SKM-1 (cell line): ENCODE measurements at regions not wholly inside any gene's neighbourhood (a gene's known extent, or its start where the extent isn't known, plus 50 kb on each side); places are given as distances from the start of the nearest gene placed in this dataset.
"Not testable (repeated sequence)": the region's sequence is repeated elsewhere in the genome, so short reads cannot be mapped to it uniquely, and the experiment has no call there.

Source experiments
- DNase-seq: peaks from one replicate; lab custom pipeline; 2025; ENCODE audit not compliant: unreplicated experiment; lab: John Stamatoyannopoulos, UW

GRCh38 chr18:46226461-46226860 is 122.3 kb downstream of the HAUS1 start:
- no peak for DNase-seq

GRCh38 chr18:46229641-46230040 is 125.5 kb downstream of the HAUS1 start:
- DNase-seq = not testable (repeated sequence)

GRCh38 chr18:46236156-46236555 is 132.0 kb downstream of the HAUS1 start:
- no peak for DNase-seq

- no peak for DNase-seq
Measured at GRCh38 chr18:46237891-46238290, 133.7 kb downstream of the HAUS1 start.

- DNase-seq = no peak
Measured at GRCh38 chr18:46239549-46239948, 135.4 kb downstream of the HAUS1 start.

GRCh38 chr18:46239998-46240397 is 135.8 kb downstream of the HAUS1 start:
- DNase-seq = no peak

- not testable (repeated sequence) for DNase-seq
Measured at GRCh38 chr18:46241393-46241792, 137.2 kb downstream of the HAUS1 start.

- DNase-seq = no peak
Measured at GRCh38 chr18:46242183-46242582, 138.0 kb downstream of the HAUS1 start.

- DNase-seq = no peak
Measured at GRCh38 chr18:46243095-46243494, 138.9 kb downstream of the HAUS1 start.

- no peak for DNase-seq
Measured at GRCh38 chr18:46243673-46244072, 139.5 kb downstream of the HAUS1 start.

GRCh38 chr18:46246101-46246500 is 141.9 kb downstream of the HAUS1 start:
- no peak for DNase-seq

- no peak for DNase-seq
Measured at GRCh38 chr18:46247942-46248341, 143.8 kb downstream of the HAUS1 start.

- DNase-seq = peak; percentile 12
Measured at GRCh38 chr18:46250084-46250811, 146.1 kb downstream of the HAUS1 start.

- DNase-seq = no peak
Measured at GRCh38 chr18:46250812-46251173, 146.6 kb downstream of the HAUS1 start.

GRCh38 chr18:46252759-46253158 is 148.6 kb downstream of the HAUS1 start:
- DNase-seq = no peak

- no peak for DNase-seq
Measured at GRCh38 chr18:46253498-46253897, 149.3 kb downstream of the HAUS1 start.

GRCh38 chr18:46256078-46256477 is 151.9 kb downstream of the HAUS1 start:
- DNase-seq = no peak

- no peak for DNase-seq
Measured at GRCh38 chr18:46257366-46257765, 153.2 kb downstream of the HAUS1 start.

- no peak for DNase-seq
Measured at GRCh38 chr18:46260016-46260878, 156.1 kb downstream of the HAUS1 start.

GRCh38 chr18:46260879-46261143 is 156.6 kb downstream of the HAUS1 start:
- no peak for DNase-seq

- no peak for DNase-seq
Measured at GRCh38 chr18:46261799-46262198, 157.6 kb downstream of the HAUS1 start.

- DNase-seq = no peak
Measured at GRCh38 chr18:46262856-46263255, 158.7 kb downstream of the HAUS1 start.

- DNase-seq = no peak
Measured at GRCh38 chr18:46264255-46264654, 160.1 kb downstream of the HAUS1 start.
